Loucy (cell line): ENCODE measurements at regions not wholly inside any gene's neighbourhood (a gene's known extent, or its start where the extent isn't known, plus 50 kb on each side); places are given as distances from the start of the nearest gene placed in this dataset.

Experiments
- CTCF ChIP-seq: fragments of 200-600 bp; sonication (generic); conservative IDR thresholded peaks from 2 replicates; pipeline ENCODE4 v1.5.1; 2014; ENCODE audit warnings: mild to moderate bottlenecking, antibody characterized with exemption, low read length
- EZH2phosphoT487 ChIP-seq: fragments of 200-600 bp; IDR thresholded peaks from 2 replicates; pipeline ENCODE4 v1.6.1; 2018; ENCODE audit warnings: antibody characterized with exemption, mild to moderate bottlenecking, moderate library complexity, borderline replicate concordance

- TF ChIP-seq CTCF, result no peak
- TF ChIP-seq EZH2phosphoT487, result no peak
Measured at GRCh38 chr1:83043244-83043643, 955.7 kb downstream of the TTLL7 start.
